ENCODE measurements at regions not wholly inside any gene's neighbourhood (a gene's known extent, or its start where the extent isn't known, plus 50 kb on each side); places are given as distances from the start of the nearest gene placed in this dataset.

GRCh38 chr14:29235991-29236390 is 469.4 kb downstream of the FOXG1 start:
- no peak for TF ChIP-seq CTCF (IDR thresholded peaks at IDR 0.05)
- TF ChIP-seq POLR2A (IDR thresholded peaks at IDR 0.05): no peak

All from suprapubic skin (tissue), 3 donors.